H9 (cell line): ENCODE measurements at regions not wholly inside any gene's neighbourhood (a gene's known extent, or its start where the extent isn't known, plus 50 kb on each side); places are given as distances from the start of the nearest gene placed in this dataset.

Experiments used
- DNase-seq: peaks from one replicate; pipeline ENCODE4 v3.0.0-alpha.2; 2017
- H2AFZ ChIP-seq: one replicate; pipeline ENCODE4 v1.6.1; 2013; ENCODE audit warnings: mild to moderate bottlenecking, low read length, control low read depth, moderate library complexity
- H2AK5ac ChIP-seq: 2 replicates; pipeline ENCODE4 v1.6.1; 2013; ENCODE audit warnings: low read length, control low read depth, mixed read lengths; ENCODE audit not compliant: insufficient read length
- H2BK120ac ChIP-seq: one replicate; pipeline ENCODE4 v1.6.1; 2013; ENCODE audit warnings: low read depth, mild to moderate bottlenecking, low read length, control low read depth, inconsistent platforms; ENCODE audit not compliant: poor library complexity, severe bottlenecking
- H2BK12ac ChIP-seq: 2 replicates; pipeline ENCODE4 v1.6.1; 2013; ENCODE audit warnings: low read length, control low read depth, mixed read lengths, low read depth; ENCODE audit not compliant: insufficient read length
- H2BK15ac ChIP-seq: 2 replicates; pipeline ENCODE4 v1.6.1; 2013; ENCODE audit warnings: low read depth, low read length, control low read depth
- H2BK20ac ChIP-seq: one replicate; pipeline ENCODE4 v1.6.1; 2013; ENCODE audit warnings: low read depth, mild to moderate bottlenecking, low read length, control low read depth, inconsistent platforms; ENCODE audit not compliant: poor library complexity, severe bottlenecking
- H2BK5ac ChIP-seq: 2 replicates; pipeline ENCODE4 v1.6.1; 2013; ENCODE audit warnings: low read length, control low read depth, mixed read lengths; ENCODE audit not compliant: insufficient read length
- H3K14ac ChIP-seq: 2 replicates; pipeline ENCODE4 v1.6.1; 2013; ENCODE audit warnings: low read length, control low read depth; ENCODE audit not compliant: insufficient read depth
- H3K18ac ChIP-seq: 2 replicates; pipeline ENCODE4 v1.6.1; 2013; ENCODE audit warnings: low read depth, mild to moderate bottlenecking, mixed read lengths, low read length, control low read depth; ENCODE audit not compliant: insufficient read length
- H3K23ac ChIP-seq: 2 replicates; pipeline ENCODE4 v1.6.1; 2013; ENCODE audit warnings: low read length, control low read depth, mixed read lengths, low read depth; ENCODE audit not compliant: insufficient read length
- H3K23me2 ChIP-seq: 2 replicates; pipeline ENCODE4 v1.6.1; 2013; ENCODE audit warnings: low read depth, mild to moderate bottlenecking, mixed read lengths, low read length, control low read depth; ENCODE audit not compliant: insufficient read length, poor library complexity, severe bottlenecking
- H3K27ac ChIP-seq: 2 replicates; pipeline ENCODE4 v1.5.1; 2013; ENCODE audit warnings: low read length, control low read depth, mixed read lengths, low read depth; ENCODE audit not compliant: insufficient read length
- H3K27me3 ChIP-seq: 2 replicates; pipeline ENCODE4 v1.6.1; 2013; ENCODE audit warnings: low read length, control low read depth, inconsistent platforms; ENCODE audit not compliant: insufficient read depth
- H3K4ac ChIP-seq: 2 replicates; pipeline ENCODE4 v1.6.1; 2013; ENCODE audit warnings: low read depth, mild to moderate bottlenecking, control low read depth, inconsistent platforms, low read length, moderate library complexity
- H3K4me1 ChIP-seq: 2 replicates; pipeline ENCODE4 v1.6.1; 2013; ENCODE audit warnings: low read length, control low read depth, inconsistent platforms; ENCODE audit not compliant: insufficient read depth
- H3K4me2 ChIP-seq: 2 replicates; pipeline ENCODE4 v1.6.1; 2013; ENCODE audit warnings: low read length, control low read depth, mixed read lengths; ENCODE audit not compliant: insufficient read length, insufficient read depth
- H3K56ac ChIP-seq: 2 replicates; pipeline ENCODE4 v1.6.1; 2013; ENCODE audit warnings: low read depth, mild to moderate bottlenecking, mixed read lengths, low read length, control low read depth; ENCODE audit not compliant: insufficient read length
- H3K79me1 ChIP-seq: 2 replicates; pipeline ENCODE4 v1.6.1; 2013; ENCODE audit warnings: low read depth, mild to moderate bottlenecking, moderate library complexity, low read length, control low read depth, inconsistent platforms; ENCODE audit not compliant: insufficient read depth, poor library complexity, severe bottlenecking
- H3K79me2 ChIP-seq: 2 replicates; pipeline ENCODE4 v1.6.1; 2013; ENCODE audit warnings: low read length, control low read depth, inconsistent platforms; ENCODE audit not compliant: insufficient read depth
- H3K9ac ChIP-seq: 2 replicates; pipeline ENCODE4 v1.6.1; 2013; ENCODE audit warnings: low read length, control low read depth, mixed read lengths; ENCODE audit not compliant: insufficient read length; ENCODE audit errors: extremely low read depth
- H3K9me3 ChIP-seq: one replicate; pipeline ENCODE4 v1.6.1; 2013; ENCODE audit warnings: low read depth, low read length, inconsistent platforms; ENCODE audit not compliant: control insufficient read depth
- H3T11ph ChIP-seq: one replicate; pipeline ENCODE4 v1.6.1; 2013; ENCODE audit warnings: mild to moderate bottlenecking, low read length, control low read depth, inconsistent platforms
- H4K20me1 ChIP-seq: one replicate; pipeline ENCODE4 v1.6.1; 2013; ENCODE audit not compliant: control insufficient read depth, insufficient read length, insufficient read depth
- H4K5ac ChIP-seq: 2 replicates; pipeline ENCODE4 v1.6.1; 2013; ENCODE audit warnings: low read depth, mild to moderate bottlenecking, mixed read lengths, low read length, control low read depth; ENCODE audit not compliant: insufficient read length
- H4K8ac ChIP-seq: replicated peaks from 2 replicates; pipeline ENCODE4 v1.6.1; 2013; ENCODE audit warnings: low read length, control low read depth, mixed read lengths, low read depth; ENCODE audit not compliant: insufficient read length
- H4K91ac ChIP-seq: 2 replicates; pipeline ENCODE4 v1.6.1; 2013; ENCODE audit warnings: low read depth, mild to moderate bottlenecking, moderate library complexity, mixed read lengths, low read length, control low read depth; ENCODE audit not compliant: insufficient read length
- H3K27ac Mint-ChIP-seq, 3 experiments: 2 replicates in 2 of 3; 3 replicates in 1 of 3; pipeline ENCODE4 v1.8.0; 2020 to 2021; ENCODE audit warnings: mixed read lengths in 3 of 3, mild to moderate bottlenecking in 1 of 3, moderate library complexity in 1 of 3
- H3K27me3 Mint-ChIP-seq: 2 replicates; pipeline ENCODE4 v1.8.0; 2021; ENCODE audit warnings: low read depth, mild to moderate bottlenecking, moderate library complexity, mixed read lengths
- H3K36me3 Mint-ChIP-seq, 3 experiments: 2 replicates in 2 of 3; 3 replicates in 1 of 3; pipeline ENCODE4 v1.8.0; 2020 to 2021; ENCODE audit warnings: low read depth in 3 of 3, mixed read lengths in 3 of 3; ENCODE audit not compliant: insufficient read depth in 1 of 3
- H3K4me1 Mint-ChIP-seq, 2 experiments: 2 replicates each; pipeline ENCODE4 v1.8.0; 2020; ENCODE audit warnings: mixed read lengths in 2 of 2
- H3K4me3 Mint-ChIP-seq, 2 experiments: 2 replicates in 1 of 2; 3 replicates in 1 of 2; pipeline ENCODE4 v1.8.0; 2020 to 2021; ENCODE audit warnings: mild to moderate bottlenecking in 2 of 2, mixed read lengths in 2 of 2, moderate library complexity in 1 of 2
- H3K9me3 Mint-ChIP-seq, 2 experiments: 2 replicates in 1 of 2; 3 replicates in 1 of 2; pipeline ENCODE4 v1.8.0; 2020; ENCODE audit warnings: mild to moderate bottlenecking in 2 of 2, mixed read lengths in 2 of 2, moderate library complexity in 1 of 2
- WGBS: extraction: QIAGEN DNeasy Blood & Tissue Kit; methylation state at CpG from one replicate; pipeline ENCODE4 v1.1.7; 2013; ENCODE audit warnings: missing lambda C conversion rate, low lambda C conversion rate, mixed read lengths; ENCODE audit not compliant: insufficient read length; ENCODE audit errors: extremely low coverage; 5-methylcytosine and 5-hydroxymethylcytosine counted together
- TF ChIP-seq, protein P1 (sequence below): fragments of 200-600 bp; sonication (generic); conservative IDR thresholded peaks from 3 replicates; pipeline ENCODE4 v1.8.0; 2021; ENCODE audit warnings: antibody characterized with exemption, mild to moderate bottlenecking

DNA sequence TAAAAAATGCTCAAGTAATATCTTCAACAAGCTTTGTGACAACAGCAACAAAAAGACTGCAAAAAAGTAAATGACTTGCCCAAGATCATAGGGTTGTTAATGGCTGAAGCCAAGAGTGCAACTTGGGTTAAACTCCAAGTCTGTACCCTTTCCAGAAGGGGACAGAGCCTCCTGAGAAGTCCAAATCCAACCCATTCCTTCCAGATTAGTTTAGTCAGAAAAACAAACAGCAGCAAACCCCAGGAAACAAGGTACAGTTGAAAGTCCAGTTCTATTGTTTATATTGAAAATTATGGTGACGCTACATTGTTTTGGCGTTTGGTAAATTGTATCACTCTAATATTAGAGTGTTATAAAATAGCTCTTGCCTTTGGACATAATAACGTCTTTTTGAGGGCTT, 239.9 kb downstream of the SPTSSA start:
- no peak overlapping the region for H3K4me2 ChIP-seq
- H3K23me2 ChIP-seq = no peaks in the 10 kb centered on the region
- H3K4me3 Mint-ChIP-seq = no peak overlapping the region
- peaks cover 16 to 24% of the 10 kb centered on the region in 2 experiments for H3K4me1 Mint-ChIP-seq
- H2BK20ac ChIP-seq = no peak overlapping the region
- no peak overlapping the region for H2BK15ac ChIP-seq
- H3K56ac ChIP-seq = no peak overlapping the region
- no peak overlapping the region for H2AFZ ChIP-seq
- H4K8ac ChIP-seq = no peak overlapping the region
- no peaks in the 10 kb centered on the region for H3K79me2 ChIP-seq
- TF ChIP-seq, protein P1, sequence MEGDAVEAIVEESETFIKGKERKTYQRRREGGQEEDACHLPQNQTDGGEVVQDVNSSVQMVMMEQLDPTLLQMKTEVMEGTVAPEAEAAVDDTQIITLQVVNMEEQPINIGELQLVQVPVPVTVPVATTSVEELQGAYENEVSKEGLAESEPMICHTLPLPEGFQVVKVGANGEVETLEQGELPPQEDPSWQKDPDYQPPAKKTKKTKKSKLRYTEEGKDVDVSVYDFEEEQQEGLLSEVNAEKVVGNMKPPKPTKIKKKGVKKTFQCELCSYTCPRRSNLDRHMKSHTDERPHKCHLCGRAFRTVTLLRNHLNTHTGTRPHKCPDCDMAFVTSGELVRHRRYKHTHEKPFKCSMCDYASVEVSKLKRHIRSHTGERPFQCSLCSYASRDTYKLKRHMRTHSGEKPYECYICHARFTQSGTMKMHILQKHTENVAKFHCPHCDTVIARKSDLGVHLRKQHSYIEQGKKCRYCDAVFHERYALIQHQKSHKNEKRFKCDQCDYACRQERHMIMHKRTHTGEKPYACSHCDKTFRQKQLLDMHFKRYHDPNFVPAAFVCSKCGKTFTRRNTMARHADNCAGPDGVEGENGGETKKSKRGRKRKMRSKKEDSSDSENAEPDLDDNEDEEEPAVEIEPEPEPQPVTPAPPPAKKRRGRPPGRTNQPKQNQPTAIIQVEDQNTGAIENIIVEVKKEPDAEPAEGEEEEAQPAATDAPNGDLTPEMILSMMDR = no peak
- no peak overlapping the region for H3K4ac ChIP-seq
- no peak for DNase-seq
- no peak overlapping the region for H3K27ac Mint-ChIP-seq
- H3K79me1 ChIP-seq = no peaks in the 10 kb centered on the region
- no peak overlapping the region for H2BK120ac ChIP-seq
- H3K9ac ChIP-seq = no peak overlapping the region
- H4K91ac ChIP-seq = no peak overlapping the region
- H3K14ac ChIP-seq = no peak overlapping the region
- H2BK5ac ChIP-seq = no peak overlapping the region
- H3K18ac ChIP-seq = no peak overlapping the region
- no peaks in the 10 kb centered on the region; the same call in 1 of the 2 replicates for H3K4me1 ChIP-seq
- no CpG with 5 or more reads among the region's 3 CpGs for WGBS
- no peak overlapping the region for H2BK12ac ChIP-seq
- H4K5ac ChIP-seq = no peak overlapping the region
- peaks cover 4% of the 10 kb centered on the region for H3K27me3 Mint-ChIP-seq
- no peaks in the 10 kb centered on the region for H4K20me1 ChIP-seq
- no peak overlapping the region for H3T11ph ChIP-seq
- no peaks in the 10 kb centered on the region for H3K9me3 ChIP-seq
- H3K9me3 Mint-ChIP-seq = no peaks in the 10 kb centered on the region; a peak in 1 of 5 replicates
- H3K27me3 ChIP-seq = no peaks in the 10 kb centered on the region
- no peak overlapping the region for H3K23ac ChIP-seq
- H3K36me3 Mint-ChIP-seq = no peaks in the 10 kb centered on the region; a peak in 1 of 7 replicates
- H3K27ac ChIP-seq = no peak overlapping the region
- H2AK5ac ChIP-seq = no peak overlapping the region
